ENCODE measurements at regions not wholly inside any gene's neighbourhood (a gene's known extent, or its start where the extent isn't known, plus 50 kb on each side); places are given as distances from the start of the nearest gene placed in this dataset.
A peak's percentile ranks its signal among the peaks of the same experiment; 100 is the strongest.

DNA sequence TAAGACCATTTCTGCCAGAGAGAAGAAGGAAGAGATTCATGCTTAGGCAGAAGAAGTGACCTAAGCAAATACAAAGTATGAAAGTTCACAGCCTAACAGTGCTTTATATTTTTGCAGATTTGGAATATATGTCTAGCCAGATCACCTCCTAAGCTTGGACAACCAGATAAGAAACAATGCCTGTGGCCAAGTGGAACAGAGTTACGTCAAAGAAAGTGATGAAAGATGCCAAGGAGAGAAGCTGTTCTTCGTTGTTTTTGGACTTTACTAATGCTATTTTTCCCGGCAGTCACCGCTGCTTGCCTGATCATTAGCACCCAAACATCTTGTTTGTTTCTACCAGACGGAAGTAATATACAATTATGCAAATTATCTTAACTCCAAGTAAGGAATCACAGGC is 489.2 kb upstream of the C1orf87 start:
- intact Hi-C loops (cut with DNase I; ENCODE audit: low total_unique reads), result no loop called here
- no peak overlapping the region for H3K27ac ChIP-seq
- H3K36me3 ChIP-seq, result no peaks in the 10 kb centered on the region
- H3K4me3 ChIP-seq, result no peak overlapping the region
- TF ChIP-seq POLR2AphosphoS5 (IDR thresholded peaks at IDR 0.05), result no peak
- TF ChIP-seq, protein P1, sequence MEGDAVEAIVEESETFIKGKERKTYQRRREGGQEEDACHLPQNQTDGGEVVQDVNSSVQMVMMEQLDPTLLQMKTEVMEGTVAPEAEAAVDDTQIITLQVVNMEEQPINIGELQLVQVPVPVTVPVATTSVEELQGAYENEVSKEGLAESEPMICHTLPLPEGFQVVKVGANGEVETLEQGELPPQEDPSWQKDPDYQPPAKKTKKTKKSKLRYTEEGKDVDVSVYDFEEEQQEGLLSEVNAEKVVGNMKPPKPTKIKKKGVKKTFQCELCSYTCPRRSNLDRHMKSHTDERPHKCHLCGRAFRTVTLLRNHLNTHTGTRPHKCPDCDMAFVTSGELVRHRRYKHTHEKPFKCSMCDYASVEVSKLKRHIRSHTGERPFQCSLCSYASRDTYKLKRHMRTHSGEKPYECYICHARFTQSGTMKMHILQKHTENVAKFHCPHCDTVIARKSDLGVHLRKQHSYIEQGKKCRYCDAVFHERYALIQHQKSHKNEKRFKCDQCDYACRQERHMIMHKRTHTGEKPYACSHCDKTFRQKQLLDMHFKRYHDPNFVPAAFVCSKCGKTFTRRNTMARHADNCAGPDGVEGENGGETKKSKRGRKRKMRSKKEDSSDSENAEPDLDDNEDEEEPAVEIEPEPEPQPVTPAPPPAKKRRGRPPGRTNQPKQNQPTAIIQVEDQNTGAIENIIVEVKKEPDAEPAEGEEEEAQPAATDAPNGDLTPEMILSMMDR (IDR thresholded peaks at IDR 0.05), result no peak
- TF ChIP-seq POLR2A (IDR thresholded peaks at IDR 0.05), result no peak
- H3K27me3 ChIP-seq, result no peaks in the 10 kb centered on the region
- DNase-seq (ENCODE audit: low spot score in 2 of 2), result no peak
- no peaks in the 10 kb centered on the region for H3K9me3 ChIP-seq
- H3K4me1 ChIP-seq, result no peaks in the 10 kb centered on the region

DNA sequence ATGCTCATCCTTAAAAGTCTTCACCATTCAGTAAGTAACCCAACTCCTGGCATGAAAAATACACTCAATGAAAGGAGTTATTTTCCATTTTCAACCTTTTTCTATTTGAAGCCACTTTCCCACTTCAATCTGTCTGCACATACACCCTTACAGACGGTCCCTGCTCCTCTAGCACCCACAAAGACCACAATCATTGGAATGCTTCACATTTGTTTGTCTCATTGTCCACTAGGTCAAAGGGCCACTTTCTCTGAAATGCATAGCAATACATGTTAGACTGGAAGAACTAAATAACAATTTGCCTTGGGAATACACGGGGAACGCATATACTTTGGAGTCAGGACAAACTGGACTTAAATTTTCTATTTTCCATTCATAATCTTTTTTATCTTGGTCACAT is 487.1 kb upstream of the C1orf87 start:
- no peak overlapping the region for H3K4me3 ChIP-seq
- no peaks in the 10 kb centered on the region for H3K27me3 ChIP-seq
- H3K27ac ChIP-seq, result no peak overlapping the region
- intact Hi-C loops (cut with DNase I; ENCODE audit: low total_unique reads), result no loop called here
- no peaks in the 10 kb centered on the region for H3K4me1 ChIP-seq
- no peaks in the 10 kb centered on the region for H3K36me3 ChIP-seq
- TF ChIP-seq POLR2A (IDR thresholded peaks at IDR 0.05) (no peak), POLR2AphosphoS5 (IDR thresholded peaks at IDR 0.05) (no peak)
- TF ChIP-seq, protein P1 (IDR thresholded peaks at IDR 0.05), result no peak
- no peaks in the 10 kb centered on the region for H3K9me3 ChIP-seq
- DNase-seq (ENCODE audit: low spot score in 2 of 2), result no peak

DNA sequence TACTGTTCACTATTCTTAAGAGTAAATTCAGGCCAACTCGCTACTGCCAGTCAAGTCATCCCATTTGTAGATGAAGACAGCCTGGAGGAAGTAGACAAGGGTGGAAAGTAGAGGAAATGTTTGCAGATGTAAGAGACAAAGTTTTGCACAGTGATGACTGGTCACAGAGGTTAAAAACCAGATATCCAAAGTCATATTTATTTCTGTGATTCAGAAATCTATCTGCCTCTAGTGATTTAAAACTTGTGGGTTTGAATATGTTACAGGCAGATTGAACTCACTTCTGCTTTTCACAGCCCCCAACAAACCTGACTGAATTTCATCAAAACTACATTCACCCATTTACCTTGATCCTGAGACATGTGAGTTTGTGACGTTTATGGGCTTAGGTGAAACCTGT is 484.7 kb upstream of the C1orf87 start:
- H3K4me3 ChIP-seq, result no peak overlapping the region
- no peak overlapping the region for H3K27ac ChIP-seq
- H3K27me3 ChIP-seq, result no peaks in the 10 kb centered on the region
- no peaks in the 10 kb centered on the region for H3K9me3 ChIP-seq
- H3K4me1 ChIP-seq, result no peaks in the 10 kb centered on the region
- TF ChIP-seq, protein P1 (IDR thresholded peaks at IDR 0.05), result no peak
- TF ChIP-seq POLR2A (IDR thresholded peaks at IDR 0.05) (no peak), POLR2AphosphoS5 (IDR thresholded peaks at IDR 0.05) (no peak)
- H3K36me3 ChIP-seq, result no peaks in the 10 kb centered on the region
- DNase-seq (ENCODE audit: low spot score in 2 of 2), result no peak
- intact Hi-C loops (cut with DNase I; ENCODE audit: low total_unique reads), result no loop called here

DNA sequence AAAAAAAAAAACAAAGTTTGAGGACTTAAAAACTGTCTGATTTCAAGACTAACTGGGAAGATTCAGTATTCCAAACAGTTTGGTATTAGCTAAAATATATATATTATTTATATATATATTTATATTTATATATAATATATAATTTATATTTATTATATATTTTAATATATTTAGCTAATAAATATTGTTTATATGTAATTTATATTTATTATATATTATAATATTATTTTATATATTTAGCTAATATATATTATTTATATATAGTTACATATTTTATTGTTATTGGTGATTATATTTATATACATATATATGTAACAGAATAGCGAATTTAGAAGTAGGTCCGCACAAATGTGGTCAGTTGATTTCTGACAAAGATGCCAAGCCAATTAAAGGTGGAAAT is 480.2 kb upstream of the C1orf87 start:
- Histone ChIP-seq H3K36me3 (no peaks in the 10 kb centered on the region), H3K27ac (no peak overlapping the region), H3K4me3 (no peak overlapping the region), H3K27me3 (no peaks in the 10 kb centered on the region), H3K9me3 (no peaks in the 10 kb centered on the region), H3K4me1 (no peaks in the 10 kb centered on the region)
- no peak for DNase-seq (ENCODE audit: low spot score in 2 of 2)
- intact Hi-C loops (cut with DNase I; ENCODE audit: low total_unique reads), result no loop called here
- TF ChIP-seq POLR2A (IDR thresholded peaks at IDR 0.05) (no peak), POLR2AphosphoS5 (IDR thresholded peaks at IDR 0.05) (no peak)
- TF ChIP-seq, protein P1 (IDR thresholded peaks at IDR 0.05), result no peak

DNA sequence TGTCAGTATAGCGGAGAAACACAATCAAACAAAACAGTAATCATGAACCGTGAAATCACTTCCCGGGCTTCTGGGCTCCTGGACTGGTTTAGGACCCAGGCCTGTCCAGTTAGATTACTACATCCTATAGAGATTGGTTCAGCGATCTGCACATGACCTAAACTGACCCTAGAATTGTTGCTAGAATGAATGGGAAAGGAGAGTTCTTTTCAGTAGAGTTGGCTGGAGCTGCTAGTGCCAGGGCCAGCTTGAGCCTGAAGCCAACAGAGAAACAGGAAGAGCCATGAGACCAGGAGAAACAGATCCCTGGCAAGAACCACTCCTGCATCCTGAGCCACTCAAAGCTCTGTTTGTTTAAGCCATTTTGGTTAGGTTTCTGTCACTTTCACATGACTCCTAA is 474.3 kb upstream of the C1orf87 start:
- intact Hi-C loops (cut with DNase I; ENCODE audit: low total_unique reads), result no loop called here
- DNase-seq (ENCODE audit: low spot score in 2 of 2), result peak in 1 of 2 donors; percentile 20
- H3K4me1 ChIP-seq, result no peaks in the 10 kb centered on the region
- peak overlapping the region; percentile 9 to 10 for H3K27ac ChIP-seq
- H3K36me3 ChIP-seq, result no peaks in the 10 kb centered on the region
- TF ChIP-seq POLR2AphosphoS5 (IDR thresholded peaks at IDR 0.05) (no peak), POLR2A (IDR thresholded peaks at IDR 0.05) (no peak)
- TF ChIP-seq, protein P1 (IDR thresholded peaks at IDR 0.05), result no peak
- no peaks in the 10 kb centered on the region for H3K9me3 ChIP-seq
- H3K27me3 ChIP-seq, result no peaks in the 10 kb centered on the region
- H3K4me3 ChIP-seq, result no peak overlapping the region

Data from breast epithelium (tissue), 4 donors.